GM18873 (cell line): ENCODE measurements at regions not wholly inside any gene's neighbourhood (a gene's known extent, or its start where the extent isn't known, plus 50 kb on each side); places are given as distances from the start of the nearest gene placed in this dataset.

Source experiments
- ATAC-seq: cut with Tn5 transposase; IDR thresholded peaks from one replicate; pipeline ENCODE4 v1.9.1; 2021; ENCODE audit warnings: mild to moderate bottlenecking, moderate library complexity, moderate number of reproducible peaks; ENCODE audit not compliant: unreplicated experiment, low FRiP score

GRCh38 chr18:27704736-27705361 lies 472.1 kb downstream of the CDH2 start:
- ATAC-seq: no peak

GRCh38 chr18:27699137-27699536 lies 477.8 kb downstream of the CDH2 start:
- no peak for ATAC-seq

GRCh38 chr18:27696148-27696547 lies 480.8 kb downstream of the CDH2 start:
- ATAC-seq: no peak

- no peak for ATAC-seq
Measured at GRCh38 chr18:27695503-27695902, 481.4 kb downstream of the CDH2 start.

GRCh38 chr18:27695052-27695451 lies 481.9 kb downstream of the CDH2 start:
- ATAC-seq: no peak

- no peak for ATAC-seq
Measured at GRCh38 chr18:27688581-27688980, 488.3 kb downstream of the CDH2 start.

- no peak for ATAC-seq
Measured at GRCh38 chr18:27687351-27687979, 489.5 kb downstream of the CDH2 start.

GRCh38 chr18:27685807-27686412 lies 491.0 kb downstream of the CDH2 start:
- ATAC-seq: no peak

- ATAC-seq: no peak
Measured at GRCh38 chr18:27685091-27685490, 491.8 kb downstream of the CDH2 start.

- no peak for ATAC-seq
Measured at GRCh38 chr18:27674411-27674810, 489.3 kb upstream of the CHST9 start.

- no peak for ATAC-seq
Measured at GRCh38 chr18:27673861-27674260, 488.8 kb upstream of the CHST9 start.

- no peak for ATAC-seq
Measured at GRCh38 chr18:27668158-27668557, 483.1 kb upstream of the CHST9 start.

- ATAC-seq: no peak
Measured at GRCh38 chr18:27667064-27667463, 482.0 kb upstream of the CHST9 start.

- no peak for ATAC-seq
Measured at GRCh38 chr18:27666016-27666415, 480.9 kb upstream of the CHST9 start.

- ATAC-seq: no peak
Measured at GRCh38 chr18:27665264-27665799, 480.2 kb upstream of the CHST9 start.

- no peak for ATAC-seq
Measured at GRCh38 chr18:27662949-27663348, 477.8 kb upstream of the CHST9 start.

GRCh38 chr18:27662537-27662936 lies 477.4 kb upstream of the CHST9 start:
- ATAC-seq: no peak

- ATAC-seq: no peak
Measured at GRCh38 chr18:27661320-27662018, 476.4 kb upstream of the CHST9 start.

GRCh38 chr18:27656905-27657304 lies 471.8 kb upstream of the CHST9 start:
- no peak for ATAC-seq

GRCh38 chr18:27656167-27656778 lies 471.2 kb upstream of the CHST9 start:
- no peak for ATAC-seq

- ATAC-seq: no peak
Measured at GRCh38 chr18:27653247-27653646, 468.1 kb upstream of the CHST9 start.
